ENCODE measurements at regions not wholly inside any gene's neighbourhood (a gene's known extent, or its start where the extent isn't known, plus 50 kb on each side); places are given as distances from the start of the nearest gene placed in this dataset.

GRCh38 chr4:137067735-137068134 lies 464.6 kb downstream of the PCDH18 start:
- no CpG with 5 or more reads among the region's 1 CpG for WGBS (ENCODE audit: insufficient coverage)
- POLR2A ChIA-PET: no interaction called here

GRCh38 chr4:137065311-137065710 lies 467.0 kb downstream of the PCDH18 start:
- H3K27me3 Mint-ChIP-seq: no peaks in the 10 kb centered on the region
- H3K27ac Mint-ChIP-seq: no peak overlapping the region
- ATAC-seq (ENCODE audit: low read depth): no peak
- Histone ChIP-seq H3K4me2 (replicated peaks; ENCODE audit: low read depth, low read length, poor library complexity, severe bottlenecking) (no peak overlapping the region), H3K27ac (ENCODE audit: low read length in 2 of 2) (no peak overlapping the region), H3K4me3 (ENCODE audit: control extremely low read depth in 1 of 5, extremely low read depth in 1 of 5, insufficient read depth in 1 of 5, low read depth in 2 of 5, low read length in 4 of 5) (no peak overlapping the region), H2AFZ (ENCODE audit: insufficient read depth, low read depth, low read length, poor library complexity, severe bottlenecking) (no peak overlapping the region), H4K20me1 (ENCODE audit: control insufficient read depth, insufficient read depth, low read length, poor library complexity, severe bottlenecking) (no peaks in the 10 kb centered on the region), H3K9ac (ENCODE audit: low read length) (no peak overlapping the region), H3K9me3 (ENCODE audit: control extremely low read depth in 1 of 3, control insufficient read depth in 2 of 3, insufficient read depth in 1 of 3, low read length in 2 of 3) (peaks cover 0 to 3% (median 0%) of the 10 kb centered on the region in 3 donors), H3K4me1 (ENCODE audit: control insufficient read depth in 2 of 2, insufficient read depth in 2 of 2, low read length in 2 of 2) (no peaks in the 10 kb centered on the region), H3K27me3 (replicated peaks in 1 of 4; ENCODE audit: control extremely low read depth in 1 of 4, control insufficient read depth in 3 of 4, insufficient read depth in 4 of 4, low read length in 3 of 4) (no peaks in the 10 kb centered on the region), H3K36me3 (replicated peaks in 1 of 2; ENCODE audit: control extremely low read depth in 1 of 2, control insufficient read depth in 1 of 2, extremely low read depth in 1 of 2, insufficient read depth in 2 of 2, low read length in 1 of 2) (no peaks in the 10 kb centered on the region), H3K79me2 (ENCODE audit: control insufficient read depth, insufficient read depth, low read length) (no peaks in the 10 kb centered on the region)
- no peak for TF ChIP-seq CTCF (IDR thresholded peaks at IDR 0.05)
- TF ChIP-seq EZH2 (IDR thresholded peaks at IDR 0.05; ENCODE audit: borderline replicate concordance, insufficient read depth, low read depth, low read length, poor library complexity, severe bottlenecking): no peak
- intact Hi-C loops (cut with micrococcal nuclease): no loop called here
- H3K4me1 Mint-ChIP-seq: no peaks in the 10 kb centered on the region
- H3K4me3 Mint-ChIP-seq: no peak overlapping the region
- ChIA-PET POLR2A (no interaction called here), CTCF (no interaction called here)
- H3K9me3 Mint-ChIP-seq (ENCODE audit: insufficient read depth): peaks cover 11% of the 10 kb centered on the region
- WGBS (ENCODE audit: insufficient coverage): no CpG with 5 or more reads among the region's 1 CpG
- DNase-seq: no peak

More at GRCh38 chr4:137067735-137068134, 464.6 kb downstream of the PCDH18 start:
- TF ChIP-seq CTCF (IDR thresholded peaks at IDR 0.05): no peak
- no peaks in the 10 kb centered on the region for H3K79me2 ChIP-seq (ENCODE audit: control insufficient read depth, insufficient read depth, low read length)
- intact Hi-C loops (cut with micrococcal nuclease): no loop called here
- H3K4me1 ChIP-seq (ENCODE audit: control insufficient read depth in 2 of 2, insufficient read depth in 2 of 2, low read length in 2 of 2): no peaks in the 10 kb centered on the region
- no peak overlapping the region for H3K27ac ChIP-seq (ENCODE audit: low read length in 2 of 2)
- no peaks in the 10 kb centered on the region for H4K20me1 ChIP-seq (ENCODE audit: control insufficient read depth, insufficient read depth, low read length, poor library complexity, severe bottlenecking)
- H3K4me3 ChIP-seq (ENCODE audit: control extremely low read depth in 1 of 5, extremely low read depth in 1 of 5, insufficient read depth in 1 of 5, low read depth in 2 of 5, low read length in 4 of 5): no peak overlapping the region
- CTCF ChIA-PET: no interaction called here
- Mint-ChIP-seq H3K27ac (no peak overlapping the region), H3K4me1 (no peaks in the 10 kb centered on the region), H3K27me3 (no peaks in the 10 kb centered on the region), H3K4me3 (no peak overlapping the region), H3K9me3 (ENCODE audit: insufficient read depth) (peaks cover 11% of the 10 kb centered on the region)
- H3K4me2 ChIP-seq (replicated peaks; ENCODE audit: low read depth, low read length, poor library complexity, severe bottlenecking): no peak overlapping the region
- no peak overlapping the region for H3K9ac ChIP-seq (ENCODE audit: low read length)
- H2AFZ ChIP-seq (ENCODE audit: insufficient read depth, low read depth, low read length, poor library complexity, severe bottlenecking): no peak overlapping the region
- H3K9me3 ChIP-seq (ENCODE audit: control extremely low read depth in 1 of 3, control insufficient read depth in 2 of 3, insufficient read depth in 1 of 3, low read length in 2 of 3): peaks cover 0 to 4% (median 0%) of the 10 kb centered on the region in 3 donors
- H3K27me3 ChIP-seq (replicated peaks in 1 of 4; ENCODE audit: control extremely low read depth in 1 of 4, control insufficient read depth in 3 of 4, insufficient read depth in 4 of 4, low read length in 3 of 4): no peaks in the 10 kb centered on the region
- DNase-seq: no peak
- ATAC-seq (ENCODE audit: low read depth): no peak
- no peaks in the 10 kb centered on the region for H3K36me3 ChIP-seq (replicated peaks in 1 of 2; ENCODE audit: control extremely low read depth in 1 of 2, control insufficient read depth in 1 of 2, extremely low read depth in 1 of 2, insufficient read depth in 2 of 2, low read length in 1 of 2)
